Immature natural killer cell (primary cell): ENCODE measurements at regions not wholly inside any gene's neighbourhood (a gene's known extent, or its start where the extent isn't known, plus 50 kb on each side); places are given as distances from the start of the nearest gene placed in this dataset.

ENCODE experiments used
- DNase-seq, 3 donors: peaks; one replicate each; pipeline ENCODE4 v3.0.0; 2022; ENCODE audit warnings: mixed read lengths in 1 of 3
- H3K27ac Mint-ChIP-seq, 6 donors: one replicate each; pipeline ENCODE4 v1.8.0; 2020; ENCODE audit warnings: mixed read lengths in 6 of 6, mild to moderate bottlenecking in 5 of 6, inconsistent platforms in 4 of 6, moderate library complexity in 3 of 6
- H3K27me3 Mint-ChIP-seq, 3 donors: one replicate each; pipeline ENCODE4 v1.8.0; 2020 to 2021; ENCODE audit warnings: low read depth in 3 of 3, mild to moderate bottlenecking in 3 of 3, mixed read lengths in 3 of 3, moderate library complexity in 3 of 3, inconsistent platforms in 1 of 3
- H3K36me3 Mint-ChIP-seq, 3 donors: one replicate each; pipeline ENCODE4 v1.8.0; 2020; ENCODE audit warnings: mixed read lengths in 3 of 3, inconsistent platforms in 2 of 3, mild to moderate bottlenecking in 2 of 3
- H3K4me1 Mint-ChIP-seq, 2 donors: one replicate each; pipeline ENCODE4 v1.8.0; 2020; ENCODE audit warnings: inconsistent platforms in 2 of 2, mild to moderate bottlenecking in 2 of 2, mixed read lengths in 2 of 2, moderate library complexity in 1 of 2
- H3K4me3 Mint-ChIP-seq, 5 donors: one replicate each; pipeline ENCODE4 v1.8.0; 2020; ENCODE audit warnings: mild to moderate bottlenecking in 5 of 5, mixed read lengths in 5 of 5, inconsistent platforms in 3 of 5, moderate library complexity in 3 of 5
- H3K9me3 Mint-ChIP-seq, 6 donors: one replicate each; pipeline ENCODE4 v1.8.0; 2020; ENCODE audit warnings: mild to moderate bottlenecking in 6 of 6, mixed read lengths in 6 of 6, inconsistent platforms in 4 of 6, moderate library complexity in 3 of 6

DNA sequence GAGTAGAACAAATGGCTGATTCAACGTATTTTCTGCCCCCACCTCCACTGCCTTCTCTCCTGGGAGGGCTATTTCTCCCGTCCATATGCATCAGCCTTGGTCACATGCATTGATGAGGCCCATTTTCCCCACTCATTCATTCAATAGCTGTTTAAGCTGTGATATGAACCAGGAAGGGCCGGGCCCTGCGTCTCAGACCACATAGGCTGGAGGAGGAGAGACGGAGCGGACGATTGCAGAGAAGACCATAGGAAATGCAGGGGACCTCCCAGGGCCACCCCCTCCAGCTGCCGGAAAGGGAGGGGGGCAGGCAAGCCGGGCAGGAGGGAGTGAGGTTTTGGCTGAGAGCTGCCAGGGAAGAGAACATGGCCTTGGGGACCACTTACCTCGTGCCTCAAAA lies 104.4 kb upstream of the TMEM132D start:
- DNase-seq, result no peak
- peaks cover 0 to 4% (median 3%) of the 10 kb centered on the region in 3 donors for H3K27me3 Mint-ChIP-seq
- H3K27ac Mint-ChIP-seq, result no peak overlapping the region
- no peaks in the 10 kb centered on the region for H3K4me1 Mint-ChIP-seq
- H3K4me3 Mint-ChIP-seq, result no peak overlapping the region
- peaks cover 0 to 2% (median 0%) of the 10 kb centered on the region in 6 donors for H3K9me3 Mint-ChIP-seq
- H3K36me3 Mint-ChIP-seq, result no peaks in the 10 kb centered on the region

DNA sequence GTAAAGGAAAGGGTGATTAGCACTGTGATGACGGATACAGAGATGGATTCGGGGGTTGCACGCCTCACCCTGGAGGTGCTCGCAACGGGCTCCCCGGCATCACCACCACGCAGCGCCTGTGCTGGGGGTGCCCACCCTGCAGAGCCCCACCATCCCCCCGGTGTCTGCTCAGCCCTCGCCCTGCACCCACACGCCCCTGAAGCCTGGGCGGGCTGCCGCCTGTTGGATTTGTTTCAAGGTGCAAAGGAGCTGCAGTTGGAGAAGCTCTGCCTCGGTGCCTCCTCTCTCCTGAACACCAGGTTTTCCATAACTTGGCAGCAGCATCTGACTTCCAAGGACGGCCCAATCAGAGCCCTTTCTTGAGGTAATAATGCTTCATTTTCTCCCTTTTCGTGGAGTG lies 106.1 kb upstream of the TMEM132D start:
- no peaks in the 10 kb centered on the region for H3K9me3 Mint-ChIP-seq
- H3K27me3 Mint-ChIP-seq, result peaks cover 0 to 4% (median 3%) of the 10 kb centered on the region in 3 donors
- no peak overlapping the region for H3K4me3 Mint-ChIP-seq
- H3K36me3 Mint-ChIP-seq, result no peaks in the 10 kb centered on the region
- no peak for DNase-seq
- H3K27ac Mint-ChIP-seq, result no peak overlapping the region
- H3K4me1 Mint-ChIP-seq, result no peaks in the 10 kb centered on the region

- Mint-ChIP-seq H3K4me1 (no peaks in the 10 kb centered on the region), H3K27ac (peak overlapping the region in 1 of 6 donors; percentile 39), H3K36me3 (no peaks in the 10 kb centered on the region), H3K9me3 (no peaks in the 10 kb centered on the region), H3K27me3 (peaks cover 0 to 3% (median 1%) of the 10 kb centered on the region in 3 donors), H3K4me3 (no peak overlapping the region)
- DNase-seq, result no peak
These were observed 108.0 kb upstream of the TMEM132D start for GRCh38 chr12:130011611-130012385.

DNA sequence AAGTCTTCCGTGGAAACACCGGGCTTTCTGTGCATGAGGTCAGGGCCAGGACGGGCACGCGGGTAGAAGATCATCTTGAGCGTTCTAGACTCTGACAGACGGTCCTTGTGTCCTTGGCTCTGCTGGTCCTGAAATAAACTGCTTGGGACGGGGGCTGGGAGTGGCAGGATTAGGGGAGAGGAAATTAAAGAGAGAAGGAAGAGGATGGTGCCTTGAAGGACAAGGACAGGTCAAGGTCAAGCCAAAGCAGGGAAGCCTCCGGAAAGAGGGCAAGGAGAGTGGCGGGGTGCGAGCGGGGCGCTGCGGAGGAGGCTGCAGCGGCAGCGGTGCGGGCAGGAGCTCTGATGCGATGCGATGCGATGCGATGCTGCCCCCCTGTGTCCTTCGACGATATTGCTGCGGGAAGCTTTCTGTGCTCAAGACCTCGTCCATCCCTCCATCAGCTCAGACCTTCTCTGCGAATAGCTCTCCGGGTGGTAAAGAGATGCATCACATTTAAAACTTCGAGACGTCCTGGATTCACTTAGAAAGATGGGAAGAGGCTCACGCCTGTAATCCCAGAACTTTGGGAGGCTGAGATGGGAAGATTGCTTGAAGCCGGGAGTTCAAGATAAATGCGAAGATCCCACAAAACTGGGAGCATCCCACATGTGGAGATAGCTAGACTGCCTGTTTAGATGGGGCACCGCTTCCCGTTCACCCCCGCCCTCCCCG lies 110.1 kb upstream of the TMEM132D start:
- peaks cover 0 to 3% (median 1%) of the 10 kb centered on the region in 3 donors for H3K27me3 Mint-ChIP-seq
- H3K4me3 Mint-ChIP-seq, result no peak overlapping the region
- no peaks in the 10 kb centered on the region for H3K4me1 Mint-ChIP-seq
- no peaks in the 10 kb centered on the region for H3K9me3 Mint-ChIP-seq
- peak in 2 of 3 donors; percentile 4 to 18 for DNase-seq
- H3K36me3 Mint-ChIP-seq, result no peaks in the 10 kb centered on the region
- no peak overlapping the region for H3K27ac Mint-ChIP-seq

- no peak overlapping the region for H3K4me3 Mint-ChIP-seq
- no peak overlapping the region for H3K27ac Mint-ChIP-seq
- H3K9me3 Mint-ChIP-seq, result no peaks in the 10 kb centered on the region
- no peak for DNase-seq
- H3K4me1 Mint-ChIP-seq, result no peaks in the 10 kb centered on the region
- no peaks in the 10 kb centered on the region for H3K36me3 Mint-ChIP-seq
- H3K27me3 Mint-ChIP-seq, result peaks cover 0 to 3% (median 1%) of the 10 kb centered on the region in 3 donors
These were observed 110.6 kb upstream of the TMEM132D start for GRCh38 chr12:130014485-130014807.

DNA sequence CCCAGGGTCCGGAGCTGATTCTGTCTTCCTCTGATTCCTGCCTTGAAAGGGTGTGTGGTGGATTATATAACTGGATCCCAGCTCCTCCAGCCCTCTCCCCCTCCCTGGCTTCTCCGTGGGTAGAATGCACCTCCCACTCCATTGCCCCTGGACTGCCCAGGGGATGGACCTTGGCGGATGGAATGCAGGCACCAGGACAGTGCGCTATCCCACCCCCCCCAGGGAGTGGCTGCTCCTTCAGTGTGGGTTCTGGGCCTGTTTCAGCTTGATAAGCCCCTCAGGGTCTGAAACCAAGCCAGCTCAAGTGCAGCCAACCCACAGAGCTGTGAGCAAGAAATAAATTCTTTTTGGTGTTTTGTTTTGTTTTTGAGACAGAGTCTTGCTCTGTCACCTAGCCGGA lies 112.4 kb upstream of the TMEM132D start:
- Mint-ChIP-seq H3K27ac (no peak overlapping the region), H3K36me3 (no peaks in the 10 kb centered on the region), H3K27me3 (peaks cover 0 to 3% (median 1%) of the 10 kb centered on the region in 3 donors), H3K9me3 (no peaks in the 10 kb centered on the region), H3K4me3 (no peak overlapping the region), H3K4me1 (no peaks in the 10 kb centered on the region)
- no peak for DNase-seq

GRCh38 chr12:130016986-130017385 lies 113.2 kb upstream of the TMEM132D start:
- no peak for DNase-seq
- Mint-ChIP-seq H3K9me3 (no peaks in the 10 kb centered on the region), H3K4me3 (no peak overlapping the region), H3K27ac (no peak overlapping the region), H3K36me3 (no peaks in the 10 kb centered on the region), H3K27me3 (peaks cover 0 to 1% (median 0%) of the 10 kb centered on the region in 3 donors), H3K4me1 (no peaks in the 10 kb centered on the region)

DNA sequence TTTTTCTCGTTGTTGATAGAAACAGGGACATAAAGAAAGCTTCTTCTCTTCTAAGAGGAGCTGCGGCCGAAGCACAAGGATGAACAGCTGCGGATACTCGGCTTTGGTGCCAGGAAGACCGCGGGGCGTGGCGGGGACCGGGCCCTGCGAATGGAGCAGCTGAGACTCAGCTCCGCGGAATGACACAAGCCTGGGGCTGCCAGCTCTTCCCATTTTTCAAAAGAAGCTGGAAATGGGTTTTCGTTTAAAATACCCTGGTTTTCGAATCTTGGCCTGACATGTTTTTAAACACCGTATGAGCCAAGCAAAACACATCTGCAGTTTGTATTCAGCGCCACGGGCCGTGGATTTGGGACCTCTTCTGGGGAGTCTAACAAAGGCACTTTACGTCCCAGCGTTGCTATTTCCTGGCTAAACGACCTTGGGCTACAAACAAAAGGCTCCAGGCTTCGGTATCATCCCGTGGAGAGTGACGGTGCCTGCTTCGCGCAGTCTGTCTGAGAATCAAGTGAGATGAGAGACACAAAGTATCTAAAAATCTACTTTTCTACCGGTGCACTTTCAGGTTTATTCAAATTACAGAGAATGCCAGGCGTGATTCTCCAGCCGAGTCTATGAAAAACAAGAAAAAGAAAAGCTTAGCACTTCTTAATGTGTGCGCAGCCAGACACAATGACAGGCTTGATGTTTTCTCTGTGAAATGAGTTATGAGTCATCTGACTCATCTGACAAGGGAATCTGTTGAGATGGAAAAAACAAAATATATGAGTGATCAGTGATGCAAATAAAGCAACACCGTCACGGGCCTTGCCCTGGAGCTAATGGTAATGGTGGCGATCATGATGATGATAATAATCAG lies 114.0 kb upstream of the TMEM132D start:
- DNase-seq, result no peak
- Mint-ChIP-seq H3K27me3 (peaks cover 0 to 1% (median 0%) of the 10 kb centered on the region in 3 donors), H3K4me1 (no peaks in the 10 kb centered on the region), H3K9me3 (no peaks in the 10 kb centered on the region), H3K36me3 (no peaks in the 10 kb centered on the region), H3K27ac (no peak overlapping the region), H3K4me3 (no peak overlapping the region)

- Mint-ChIP-seq H3K27me3 (peaks cover 0 to 1% (median 0%) of the 10 kb centered on the region in 3 donors), H3K27ac (no peak overlapping the region), H3K9me3 (no peaks in the 10 kb centered on the region), H3K4me1 (no peaks in the 10 kb centered on the region), H3K36me3 (no peaks in the 10 kb centered on the region), H3K4me3 (no peak overlapping the region)
- DNase-seq, result no peak
These were observed 114.8 kb upstream of the TMEM132D start for GRCh38 chr12:130018614-130019013.

GRCh38 chr12:130026608-130027176 lies 122.9 kb upstream of the TMEM132D start:
- Mint-ChIP-seq H3K4me1 (no peaks in the 10 kb centered on the region), H3K36me3 (no peaks in the 10 kb centered on the region), H3K27ac (no peak overlapping the region), H3K4me3 (no peak overlapping the region), H3K27me3 (peaks cover 0 to 6% (median 0%) of the 10 kb centered on the region in 3 donors), H3K9me3 (no peaks in the 10 kb centered on the region)
- no peak for DNase-seq

DNA sequence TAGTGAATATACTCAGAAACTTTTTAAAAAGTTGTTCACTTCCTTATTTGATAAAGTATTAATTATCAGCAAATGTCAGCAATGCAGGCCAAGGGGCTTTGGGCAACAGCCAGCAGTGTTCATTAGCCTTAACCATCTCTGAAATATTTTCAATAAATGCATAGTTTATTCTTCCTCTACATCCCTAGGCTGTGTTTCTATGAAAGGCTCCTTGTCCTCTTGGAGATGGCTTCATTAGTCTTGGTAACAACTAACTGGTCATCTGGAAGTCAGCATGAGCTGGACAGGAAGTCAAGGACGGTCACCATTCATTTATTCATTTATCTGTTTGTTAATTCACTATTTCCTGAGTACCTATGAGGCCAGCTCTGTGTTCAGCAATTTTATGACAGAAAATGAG lies 124.0 kb upstream of the TMEM132D start:
- no peaks in the 10 kb centered on the region for H3K4me1 Mint-ChIP-seq
- no peak overlapping the region for H3K27ac Mint-ChIP-seq
- H3K27me3 Mint-ChIP-seq, result peaks cover 0 to 6% (median 0%) of the 10 kb centered on the region in 3 donors
- H3K9me3 Mint-ChIP-seq, result no peaks in the 10 kb centered on the region
- no peak overlapping the region for H3K4me3 Mint-ChIP-seq
- DNase-seq, result no peak
- no peaks in the 10 kb centered on the region for H3K36me3 Mint-ChIP-seq

GRCh38 chr12:130029151-130029550 lies 125.3 kb upstream of the TMEM132D start:
- H3K36me3 Mint-ChIP-seq, result no peaks in the 10 kb centered on the region
- no peak for DNase-seq
- peaks cover 0 to 6% (median 5%) of the 10 kb centered on the region in 3 donors for H3K27me3 Mint-ChIP-seq
- H3K4me3 Mint-ChIP-seq, result no peak overlapping the region
- H3K4me1 Mint-ChIP-seq, result no peaks in the 10 kb centered on the region
- no peaks in the 10 kb centered on the region for H3K9me3 Mint-ChIP-seq
- H3K27ac Mint-ChIP-seq, result no peak overlapping the region

DNA sequence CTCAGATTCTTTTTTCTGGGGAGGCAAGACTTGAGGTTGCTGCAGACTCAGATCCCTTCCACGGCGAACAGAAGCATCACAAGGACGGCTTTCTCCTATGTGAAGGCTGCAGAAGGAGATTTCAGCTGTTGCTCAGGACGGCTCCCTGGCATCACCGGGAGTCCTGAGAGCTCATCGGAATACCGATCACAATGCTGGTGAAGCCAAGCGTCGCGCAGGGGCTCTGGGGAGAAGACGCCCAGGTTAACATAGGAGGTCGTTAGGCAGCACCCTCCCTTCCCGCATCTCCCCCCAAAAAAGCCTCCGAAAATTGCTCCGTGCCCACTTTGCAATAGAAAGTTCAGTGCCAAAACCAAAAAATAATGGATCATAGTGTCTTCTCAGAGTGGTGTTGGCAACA lies 127.2 kb upstream of the TMEM132D start:
- H3K4me1 Mint-ChIP-seq, result no peaks in the 10 kb centered on the region
- no peaks in the 10 kb centered on the region for H3K9me3 Mint-ChIP-seq
- H3K4me3 Mint-ChIP-seq, result no peak overlapping the region
- no peak overlapping the region for H3K27ac Mint-ChIP-seq
- H3K27me3 Mint-ChIP-seq, result peaks cover 0 to 5% (median 2%) of the 10 kb centered on the region in 3 donors
- no peak for DNase-seq
- no peaks in the 10 kb centered on the region for H3K36me3 Mint-ChIP-seq
